IMR-90 (cell line): ENCODE measurements at regions not wholly inside any gene's neighbourhood (a gene's known extent, or its start where the extent isn't known, plus 50 kb on each side); places are given as distances from the start of the nearest gene placed in this dataset.

Experiments
- ATAC-seq: fragments of 200-7000 bp; cut with Tn5 transposase; 2 replicates; pipeline ENCODE4 v1.9.1; 2020; ENCODE audit warnings: low read depth, mild to moderate bottlenecking, moderate library complexity
- BruUV-seq: library from RNA; stranded (reverse); fragments of 400-500 nt; replicated peaks from 2 replicates; lab custom pipeline; 2021; lab: Mats Ljungman, UMichigan
- CTCF ChIA-PET: fragments of 300-600 bp; formaldehyde crosslinking; extraction: SDS; loops from one replicate; lab custom pipeline; 2021; ENCODE audit warnings: antibody characterized with exemption; lab: Yijun Ruan, JAX
- POLR2A ChIA-PET: fragments of 300-600 bp; sonication (Branson Sonifier 250); formaldehyde crosslinking; loops from one replicate; lab custom pipeline; 2022; ENCODE audit warnings: antibody characterized with exemption; ENCODE audit not compliant: unreplicated experiment; lab: Charles Lee
- DNase-seq: peaks from one replicate; pipeline ENCODE4 v3.0.0; 2013
- H2AFZ ChIP-seq: replicated peaks from 2 replicates; pipeline ENCODE3; 2013; ENCODE audit warnings: low read length, mild to moderate bottlenecking; ENCODE audit not compliant: poor library complexity
- H2AK5ac ChIP-seq: 2 replicates; pipeline ENCODE4 v1.6.1; 2013; ENCODE audit warnings: low read depth, low read length, inconsistent platforms
- H2AK9ac ChIP-seq: replicated peaks from 2 replicates; pipeline ENCODE3; 2013; ENCODE audit warnings: mild to moderate bottlenecking, low read depth, low read length, moderate library complexity; ENCODE audit not compliant: poor library complexity
- H2BK120ac ChIP-seq: 2 replicates; pipeline ENCODE4 v1.6.1; 2013; ENCODE audit warnings: low read depth, low read length, inconsistent platforms
- H2BK15ac ChIP-seq: 3 replicates; pipeline ENCODE4 v1.6.1; 2013; ENCODE audit warnings: low read depth, low read length, inconsistent platforms
- H2BK20ac ChIP-seq: 2 replicates; pipeline ENCODE4 v1.6.1; 2013; ENCODE audit warnings: low read depth, mild to moderate bottlenecking, inconsistent platforms, low read length, moderate library complexity
- H2BK5ac ChIP-seq: 2 replicates; pipeline ENCODE4 v1.6.1; 2013; ENCODE audit warnings: mild to moderate bottlenecking, low read depth, low read length, inconsistent platforms; ENCODE audit not compliant: poor library complexity, severe bottlenecking
- H3K14ac ChIP-seq: replicated peaks from 2 replicates; pipeline ENCODE4 v1.6.1; 2013; ENCODE audit warnings: low read depth, low read length, inconsistent platforms
- H3K18ac ChIP-seq: 2 replicates; pipeline ENCODE4 v1.6.1; 2013; ENCODE audit warnings: low read depth, low read length, control low read depth
- H3K23ac ChIP-seq: 2 replicates; pipeline ENCODE4 v1.6.1; 2013; ENCODE audit warnings: low read depth, low read length, inconsistent platforms
- H3K27ac ChIP-seq: 2 replicates; pipeline ENCODE4 v1.5.1; 2013; ENCODE audit warnings: mild to moderate bottlenecking, control low read depth, low read length; ENCODE audit not compliant: insufficient read depth
- H3K27me3 ChIP-seq: 2 replicates; pipeline ENCODE4 v1.6.1; 2013; ENCODE audit warnings: low read length; ENCODE audit not compliant: control insufficient read depth, insufficient read depth
- H3K36me3 ChIP-seq: 2 replicates; pipeline ENCODE4 v1.6.1; 2013; ENCODE audit warnings: low read length, mixed read lengths; ENCODE audit not compliant: control insufficient read depth, insufficient read depth
- H3K4ac ChIP-seq: 2 replicates; pipeline ENCODE4 v1.6.1; 2013; ENCODE audit warnings: low read depth, low read length, inconsistent platforms
- H3K4me1 ChIP-seq: 2 replicates; pipeline ENCODE4 v1.6.1; 2013; ENCODE audit warnings: low read length, mixed read lengths; ENCODE audit not compliant: control insufficient read depth, insufficient read depth
- H3K4me2 ChIP-seq: 2 replicates; pipeline ENCODE4 v1.6.1; 2013; ENCODE audit warnings: low read depth, mild to moderate bottlenecking, control low read depth, low read length, moderate library complexity
- H3K4me3 ChIP-seq: 2 replicates; pipeline ENCODE4 v1.5.1; 2013; ENCODE audit warnings: low read depth, mild to moderate bottlenecking, control low read depth, low read length, moderate library complexity; ENCODE audit not compliant: insufficient read depth
- H3K56ac ChIP-seq: 2 replicates; pipeline ENCODE4 v1.6.1; 2013; ENCODE audit warnings: low read length, inconsistent platforms; ENCODE audit not compliant: insufficient read depth; ENCODE audit errors: extremely low read depth
- H3K79me1 ChIP-seq, 2 experiments: 2 replicates each; pipeline ENCODE4 v1.6.1; 2013; ENCODE audit warnings: low read length in 2 of 2, inconsistent platforms in 1 of 2, low read depth in 1 of 2
- H3K9ac ChIP-seq: 2 replicates; pipeline ENCODE4 v1.6.1; 2013; ENCODE audit warnings: low read depth, low read length, control low read depth
- H3K9me1 ChIP-seq: 2 replicates; pipeline ENCODE4 v1.6.1; 2013; ENCODE audit warnings: low read length, inconsistent platforms; ENCODE audit not compliant: insufficient read depth
- H3K9me3 ChIP-seq: 2 replicates; pipeline ENCODE4 v1.6.1; 2013; ENCODE audit warnings: low read length; ENCODE audit not compliant: control insufficient read depth, insufficient read depth
- H4K20me1 ChIP-seq: 2 replicates; pipeline ENCODE4 v1.6.1; 2013; ENCODE audit warnings: low read length, inconsistent platforms; ENCODE audit not compliant: insufficient read depth
- H4K5ac ChIP-seq: 2 replicates; pipeline ENCODE4 v1.6.1; 2013; ENCODE audit warnings: mild to moderate bottlenecking, low read depth, low read length, control low read depth
- H4K8ac ChIP-seq, 2 experiments: 2 replicates each; pipeline ENCODE4 v1.6.1; 2013; ENCODE audit warnings: low read depth in 2 of 2, low read length in 2 of 2, control low read depth in 1 of 2, inconsistent platforms in 1 of 2
- H4K91ac ChIP-seq: 2 replicates; pipeline ENCODE4 v1.6.1; 2013; ENCODE audit warnings: low read depth, low read length, inconsistent platforms; ENCODE audit not compliant: insufficient read depth
- BHLHE40 ChIP-seq: fragments of 150-350 bp; IDR thresholded peaks from 2 replicates; pipeline ENCODE4 v1.6.1; 2016; ENCODE audit warnings: mild to moderate bottlenecking, low read depth, low read length
- CEBPB ChIP-seq: IDR thresholded peaks from 2 replicates; pipeline ENCODE4 v1.6.1; 2012; ENCODE audit warnings: low read depth, low read length, improper control_type of control experiment
- CHD1 ChIP-seq: IDR thresholded peaks from 2 replicates; pipeline ENCODE4 v1.6.1; 2012; ENCODE audit warnings: low read depth, low read length, improper control_type of control experiment
- FOS ChIP-seq: fragments of 150-350 bp; IDR thresholded peaks from 2 replicates; pipeline ENCODE4 v1.6.1; 2016; ENCODE audit warnings: low read depth, low read length
- MAZ ChIP-seq: IDR thresholded peaks from 2 replicates; pipeline ENCODE4 v1.6.1; 2012; ENCODE audit warnings: low read depth, mild to moderate bottlenecking, low read length, improper control_type of control experiment, moderate library complexity, borderline replicate concordance
- MXI1 ChIP-seq: IDR thresholded peaks from 2 replicates; pipeline ENCODE4 v1.6.1; 2012; ENCODE audit warnings: low read depth, mild to moderate bottlenecking, low read length, moderate library complexity, borderline replicate concordance
- NFE2L2 ChIP-seq: fragments of 150-350 bp; IDR thresholded peaks from 2 replicates; pipeline ENCODE4 v1.6.1; 2016; ENCODE audit warnings: low read depth, mild to moderate bottlenecking, low read length
- POLR2A ChIP-seq: IDR thresholded peaks from 2 replicates; pipeline ENCODE4 v1.6.1; 2012; ENCODE audit warnings: mild to moderate bottlenecking, low read depth, low read length
- RAD21 ChIP-seq: IDR thresholded peaks from 2 replicates; pipeline ENCODE4 v1.6.1; 2012; ENCODE audit warnings: low read length, improper control_type of control experiment
- RFX5 ChIP-seq: IDR thresholded peaks from 2 replicates; pipeline ENCODE4 v1.8.0; 2012; ENCODE audit warnings: low read depth, mild to moderate bottlenecking, low read length, moderate library complexity
- SMC3 ChIP-seq: fragments of 150-350 bp; IDR thresholded peaks from 2 replicates; pipeline ENCODE4 v1.6.1; 2016; ENCODE audit warnings: low read depth, mild to moderate bottlenecking, antibody characterized with exemption, low read length, moderate library complexity
- WGBS, 2 experiments: methylation state at CpG; one replicate each; pipeline versions ENCODE4 v1.1.5 to v1.1.7; 2013; ENCODE audit warnings: missing lambda C conversion rate in 2 of 2; ENCODE audit not compliant: insufficient read length in 1 of 2; ENCODE audit errors: extremely low coverage in 2 of 2; 5-methylcytosine and 5-hydroxymethylcytosine counted together
- dilution Hi-C: fragments of 300-500 bp; cut with HindIII; formaldehyde crosslinking; loops from one replicate; pipeline ENCODE4 v1.14.3; 2018; ENCODE audit warnings: low sequenced_read_pairs; ENCODE audit not compliant: unreplicated experiment
- in situ Hi-C: fragments of 300-500 bp; cut with MboI; formaldehyde crosslinking; loops from 3 replicates; pipeline ENCODE4 v1.14.3; 2019; ENCODE audit warnings: low sequenced_read_pairs, inconsistent platforms, mixed read lengths
- intact Hi-C: fragments of 100-400 bp; cut with micrococcal nuclease; formaldehyde crosslinking; loops from 2 replicates; pipeline ENCODE4 v1.10.0; 2022
- TF ChIP-seq, protein P1 (sequence below): fragments of 150-350 bp; IDR thresholded peaks from 2 replicates; pipeline ENCODE4 v1.6.1; 2017; ENCODE audit warnings: mild to moderate bottlenecking, antibody characterized with exemption, low read length, low read depth

DNA sequence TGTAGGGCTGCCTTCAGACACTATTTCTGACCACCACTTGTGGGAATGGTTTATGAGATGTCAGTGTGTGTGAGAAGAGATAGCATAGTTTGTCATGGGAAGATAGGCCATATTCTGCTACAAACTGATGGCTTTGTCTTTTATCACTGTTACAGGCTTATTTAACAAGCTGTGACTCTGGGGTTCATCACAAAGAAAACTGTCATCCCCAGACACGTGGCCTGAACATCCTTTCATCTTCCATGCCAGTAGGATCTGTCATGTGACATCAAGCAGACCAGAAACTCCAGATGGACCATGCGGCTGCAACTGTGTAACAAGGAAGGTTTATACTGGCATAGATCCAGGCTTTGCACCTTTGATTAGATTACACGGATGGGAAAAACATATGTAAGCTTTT lies 128.6 kb upstream of the KCNH7 start:
- POLR2A ChIA-PET = no interaction called here

More for the DNA sequence above, 128.6 kb upstream of the KCNH7 start:
- Histone ChIP-seq H2AK9ac (no peak overlapping the region), H2BK5ac (no peak overlapping the region), H4K5ac (no peak overlapping the region), H2BK120ac (no peak overlapping the region), H3K9me1 (no peaks in the 10 kb centered on the region), H3K4me3 (no peak overlapping the region), H3K79me1 (no peaks in the 10 kb centered on the region), H4K8ac (no peak overlapping the region), H3K9ac (no peak overlapping the region), H3K27me3 (no peaks in the 10 kb centered on the region), H2AK5ac (no peak overlapping the region), H2BK20ac (no peak overlapping the region), H3K4me2 (no peak overlapping the region), H3K36me3 (no peaks in the 10 kb centered on the region), H3K14ac (no peak overlapping the region), H3K18ac (no peak overlapping the region), H4K91ac (no peak overlapping the region), H2BK15ac (no peak overlapping the region), H3K23ac (no peak overlapping the region), H3K9me3 (peaks cover 5% of the 10 kb centered on the region), H3K56ac (no peak overlapping the region), H3K27ac (no peak overlapping the region), H4K20me1 (no peaks in the 10 kb centered on the region), H3K4me1 (no peaks in the 10 kb centered on the region), H3K4ac (no peak overlapping the region), H2AFZ (no peak overlapping the region)
- no CpG with 5 or more reads among the region's 3 CpGs for WGBS, 2 experiments
- in situ Hi-C loops (no loop called here), dilution Hi-C loops (no loop called here), intact Hi-C loops (no loop called here)
- no TSS peak for BruUV-seq
- TF ChIP-seq CHD1 (no peak), MAZ (no peak), MXI1 (no peak), NFE2L2 (no peak), RFX5 (no peak), FOS (no peak), BHLHE40 (no peak), POLR2A (no peak), RAD21 (no peak), CEBPB (no peak), SMC3 (no peak)
- TF ChIP-seq, protein P1, sequence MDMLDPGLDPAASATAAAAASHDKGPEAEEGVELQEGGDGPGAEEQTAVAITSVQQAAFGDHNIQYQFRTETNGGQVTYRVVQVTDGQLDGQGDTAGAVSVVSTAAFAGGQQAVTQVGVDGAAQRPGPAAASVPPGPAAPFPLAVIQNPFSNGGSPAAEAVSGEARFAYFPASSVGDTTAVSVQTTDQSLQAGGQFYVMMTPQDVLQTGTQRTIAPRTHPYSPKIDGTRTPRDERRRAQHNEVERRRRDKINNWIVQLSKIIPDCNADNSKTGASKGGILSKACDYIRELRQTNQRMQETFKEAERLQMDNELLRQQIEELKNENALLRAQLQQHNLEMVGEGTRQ = no peak
- CTCF ChIA-PET = no interaction called here
- DNase-seq (no peak), ATAC-seq (no peak)
